CD4-positive, alpha-beta T cell (primary cell): ENCODE measurements at regions not wholly inside any gene's neighbourhood (a gene's known extent, or its start where the extent isn't known, plus 50 kb on each side); places are given as distances from the start of the nearest gene placed in this dataset.

Experiments
- ATAC-seq: fragments of 200-7000 bp; cut with Tn5 transposase; one replicate; pipeline ENCODE4 v1.10.0; 2022; ENCODE audit warnings: mild to moderate bottlenecking; ENCODE audit not compliant: poor library complexity
- CTCF ChIA-PET: fragments of 350-600 bp; sonication (Branson Sonifier 250); formaldehyde crosslinking; loops from one replicate; lab custom pipeline; 2021; ENCODE audit warnings: antibody characterized with exemption, inconsistent platforms; lab: Charles Lee
- POLR2A ChIA-PET: fragments of 350-600 bp; sonication (Branson Sonifier 250); formaldehyde crosslinking; loops from one replicate; lab custom pipeline; 2021; ENCODE audit warnings: antibody characterized with exemption, inconsistent platforms; lab: Charles Lee
- DNase-seq, 14 experiments: peaks; one replicate each; pipeline ENCODE4 v3.0.0-alpha.2; 2013 to 2020; ENCODE audit warnings: mixed read lengths in 2 of 14
- H3K27ac ChIP-seq, 2 donors: one replicate each; pipeline versions ENCODE4 v1.5.1 to v1.7.0; 2013; ENCODE audit warnings: low read length in 2 of 2, low read depth in 1 of 2, mild to moderate bottlenecking in 1 of 2
- H3K27me3 ChIP-seq, 2 experiments: 1 replicate in 1 of 2; 2 replicates in 1 of 2; pipeline versions ENCODE4 v1.6.1 to v1.7.0; 2013; ENCODE audit warnings: low read length in 2 of 2, control low read depth in 1 of 2, mild to moderate bottlenecking in 1 of 2, moderate library complexity in 1 of 2; ENCODE audit not compliant: insufficient read depth in 2 of 2, control insufficient read depth in 1 of 2
- H3K36me3 ChIP-seq: one replicate; pipeline ENCODE4 v1.6.1; 2013; ENCODE audit warnings: low read length, control low read depth; ENCODE audit not compliant: insufficient read depth
- H3K4me1 ChIP-seq: one replicate; pipeline ENCODE4 v1.6.1; 2013; ENCODE audit warnings: low read length, control low read depth; ENCODE audit not compliant: insufficient read depth
- H3K4me3 ChIP-seq: one replicate; pipeline ENCODE4 v1.5.1; 2013; ENCODE audit warnings: mild to moderate bottlenecking, low read length, moderate library complexity
- H3K9me3 ChIP-seq, 2 experiments: 1 replicate in 1 of 2; 2 replicates in 1 of 2; pipeline versions ENCODE4 v1.6.1 to v1.7.0; 2013; ENCODE audit warnings: low read length in 2 of 2, mild to moderate bottlenecking in 2 of 2, control low read depth in 1 of 2, moderate library complexity in 1 of 2; ENCODE audit not compliant: control insufficient read depth in 1 of 2, insufficient read depth in 1 of 2
- H3K27ac Mint-ChIP-seq: one replicate; pipeline ENCODE4 v1.8.0; 2020; ENCODE audit warnings: mixed read lengths
- H3K27me3 Mint-ChIP-seq: one replicate; pipeline ENCODE4 v1.8.0; 2021; ENCODE audit warnings: mixed read lengths
- H3K36me3 Mint-ChIP-seq: one replicate; pipeline ENCODE4 v1.8.0; 2021; ENCODE audit warnings: low read depth, mixed read lengths
- H3K4me1 Mint-ChIP-seq: one replicate; pipeline ENCODE4 v1.8.0; 2021; ENCODE audit warnings: low read depth, mixed read lengths
- H3K4me3 Mint-ChIP-seq: one replicate; pipeline ENCODE4 v1.8.0; 2020; ENCODE audit warnings: mild to moderate bottlenecking, mixed read lengths
- H3K9me3 Mint-ChIP-seq: one replicate; pipeline ENCODE4 v1.8.0; 2020; ENCODE audit warnings: mixed read lengths
- intact Hi-C, 2 experiments: fragments of 100-400 bp; cut with DNase I in 1 of 2; cut with micrococcal nuclease in 1 of 2; formaldehyde crosslinking; loops; one replicate each; pipeline versions ENCODE4 v1.15.1 to v1.9.0; 2023 to 2025; cut with DNase I, micrococcal nuclease
- TF ChIP-seq, protein P1 (sequence below): fragments of 200-600 bp; IDR thresholded peaks from one replicate; pipeline ENCODE4 v1.8.0; 2022; ENCODE audit warnings: antibody characterized with exemption, mild to moderate bottlenecking

DNA sequence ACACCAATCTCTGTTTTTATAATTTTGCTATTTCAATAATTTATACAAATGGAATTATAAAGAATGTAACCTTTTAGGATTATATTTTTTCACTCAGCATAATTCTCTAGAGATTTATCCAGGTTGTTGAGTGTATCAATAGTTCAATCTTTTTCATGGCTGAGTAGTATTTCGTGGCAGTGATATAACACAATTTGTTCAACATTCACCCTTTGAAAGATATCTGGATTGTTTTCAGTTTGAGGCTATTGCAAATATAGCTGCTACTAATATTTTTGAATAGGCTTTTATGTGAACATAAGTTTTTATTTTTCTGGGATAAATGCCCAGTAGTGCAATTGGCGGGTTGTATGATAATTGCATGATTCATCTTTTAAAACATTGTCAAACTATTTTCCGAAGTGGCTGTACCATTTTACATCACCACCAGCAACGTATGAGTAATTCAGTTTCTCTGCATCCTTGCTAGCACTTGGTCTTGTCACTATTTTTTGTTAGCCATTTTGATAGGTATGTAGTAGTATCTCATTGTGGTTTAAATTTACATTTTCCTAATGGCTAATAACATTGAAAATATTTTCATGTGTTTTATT, 55.6 kb upstream of the ABCD3 start:
- Histone ChIP-seq H3K4me3 (no peak overlapping the region), H3K27me3 (no peaks in the 10 kb centered on the region), H3K9me3 (peaks cover 0 to 5% of the 10 kb centered on the region in 2 experiments), H3K4me1 (no peaks in the 10 kb centered on the region), H3K27ac (no peak overlapping the region), H3K36me3 (no peaks in the 10 kb centered on the region)
- H3K36me3 Mint-ChIP-seq, result no peaks in the 10 kb centered on the region
- ATAC-seq, result no peak
- H3K27ac Mint-ChIP-seq, result no peak overlapping the region
- H3K4me3 Mint-ChIP-seq, result no peak overlapping the region
- no peak for DNase-seq
- POLR2A ChIA-PET, result no interaction called here
- H3K4me1 Mint-ChIP-seq, result no peaks in the 10 kb centered on the region
- intact Hi-C loops, result no loop called here
- TF ChIP-seq, protein P1, sequence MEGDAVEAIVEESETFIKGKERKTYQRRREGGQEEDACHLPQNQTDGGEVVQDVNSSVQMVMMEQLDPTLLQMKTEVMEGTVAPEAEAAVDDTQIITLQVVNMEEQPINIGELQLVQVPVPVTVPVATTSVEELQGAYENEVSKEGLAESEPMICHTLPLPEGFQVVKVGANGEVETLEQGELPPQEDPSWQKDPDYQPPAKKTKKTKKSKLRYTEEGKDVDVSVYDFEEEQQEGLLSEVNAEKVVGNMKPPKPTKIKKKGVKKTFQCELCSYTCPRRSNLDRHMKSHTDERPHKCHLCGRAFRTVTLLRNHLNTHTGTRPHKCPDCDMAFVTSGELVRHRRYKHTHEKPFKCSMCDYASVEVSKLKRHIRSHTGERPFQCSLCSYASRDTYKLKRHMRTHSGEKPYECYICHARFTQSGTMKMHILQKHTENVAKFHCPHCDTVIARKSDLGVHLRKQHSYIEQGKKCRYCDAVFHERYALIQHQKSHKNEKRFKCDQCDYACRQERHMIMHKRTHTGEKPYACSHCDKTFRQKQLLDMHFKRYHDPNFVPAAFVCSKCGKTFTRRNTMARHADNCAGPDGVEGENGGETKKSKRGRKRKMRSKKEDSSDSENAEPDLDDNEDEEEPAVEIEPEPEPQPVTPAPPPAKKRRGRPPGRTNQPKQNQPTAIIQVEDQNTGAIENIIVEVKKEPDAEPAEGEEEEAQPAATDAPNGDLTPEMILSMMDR, result no peak
- CTCF ChIA-PET, result no interaction called here
- no peaks in the 10 kb centered on the region for H3K27me3 Mint-ChIP-seq
- H3K9me3 Mint-ChIP-seq, result peaks cover 9% of the 10 kb centered on the region

DNA sequence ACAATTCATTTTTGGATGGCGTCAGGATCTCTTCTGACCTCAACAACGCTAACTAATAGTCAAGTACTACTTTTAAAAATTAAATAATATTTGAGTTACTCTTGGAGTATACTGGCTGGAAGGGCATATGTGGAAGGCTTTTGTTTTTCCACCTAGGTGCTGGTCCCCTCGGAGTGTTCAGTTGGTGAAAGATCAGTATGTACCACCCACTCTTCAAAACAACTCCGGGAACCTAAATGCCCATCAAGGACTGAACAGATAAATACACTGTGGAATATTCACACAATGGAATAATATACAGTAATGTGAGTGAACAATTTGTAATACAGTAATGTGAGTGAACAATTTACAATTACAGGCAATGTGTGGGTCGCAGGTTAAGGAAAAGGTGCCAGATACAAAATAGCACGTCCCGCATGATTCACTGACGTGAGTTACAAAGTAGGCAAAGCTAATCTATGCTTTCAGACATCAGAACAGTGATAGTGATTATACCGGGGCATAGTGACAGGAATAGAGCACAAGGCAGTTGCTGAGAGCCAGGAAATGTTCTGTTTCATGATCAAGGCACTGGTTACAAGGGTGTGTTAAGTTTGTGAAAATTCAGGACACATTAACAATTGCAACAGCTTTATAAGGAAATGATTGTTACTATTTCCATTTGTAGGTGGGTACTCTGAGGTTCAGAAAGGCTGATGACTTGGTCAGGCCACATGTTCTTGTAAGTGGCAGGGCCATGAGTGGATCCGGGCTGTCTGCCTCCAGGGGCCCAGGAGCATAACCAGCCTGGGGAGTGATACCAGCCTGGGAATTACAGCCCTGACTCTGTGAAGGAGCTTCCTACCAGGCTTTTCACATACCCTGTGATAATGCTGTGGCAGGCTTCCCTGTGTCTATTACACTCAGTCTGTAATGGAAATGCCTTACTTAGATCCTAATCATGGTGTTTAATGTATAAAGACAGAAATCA, 59.3 kb upstream of the ABCD3 start:
- Mint-ChIP-seq H3K4me3 (no peak overlapping the region), H3K36me3 (no peaks in the 10 kb centered on the region), H3K9me3 (peaks cover 7% of the 10 kb centered on the region), H3K27ac (no peak overlapping the region), H3K27me3 (peaks cover under 1% of the 10 kb centered on the region), H3K4me1 (no peaks in the 10 kb centered on the region)
- Histone ChIP-seq H3K4me3 (no peak overlapping the region), H3K4me1 (no peaks in the 10 kb centered on the region), H3K9me3 (peaks cover 0 to 5% of the 10 kb centered on the region in 2 experiments), H3K27me3 (no peaks in the 10 kb centered on the region), H3K36me3 (no peaks in the 10 kb centered on the region), H3K27ac (no peak overlapping the region)
- ChIA-PET POLR2A (no interaction called here), CTCF (interaction anchor here (0.6 kb wide), 1 partner anchor 153 kb away, joined by 3 read pairs; no protein-coding TSS in a partner anchor)
- TF ChIP-seq, protein P1, result no peak
- DNase-seq (no peak), ATAC-seq (no peak)
- intact Hi-C loops, result no loop called here

DNA sequence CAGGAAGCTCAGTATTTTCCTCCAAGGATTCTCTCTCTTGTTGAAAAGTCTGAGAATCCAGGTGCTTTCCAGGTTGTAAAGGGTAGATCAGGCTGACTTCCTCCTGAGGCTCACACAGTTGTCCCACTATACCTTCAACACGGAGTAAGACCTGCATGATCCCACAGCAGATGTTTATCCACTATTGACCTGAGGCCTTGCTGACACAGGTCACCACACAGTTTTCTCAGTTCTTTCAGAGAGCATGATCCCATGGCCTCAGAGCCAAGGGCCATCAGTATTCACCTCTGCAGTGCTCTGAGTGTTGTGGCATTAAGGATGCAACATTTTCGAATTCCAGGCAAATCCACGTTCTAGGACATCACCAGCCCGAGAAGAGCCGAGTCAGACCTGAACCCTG, 60.5 kb upstream of the ABCD3 start:
- Histone ChIP-seq H3K4me1 (no peaks in the 10 kb centered on the region), H3K9me3 (peaks cover 0 to 5% of the 10 kb centered on the region in 2 experiments), H3K4me3 (no peak overlapping the region), H3K27me3 (no peaks in the 10 kb centered on the region), H3K36me3 (no peaks in the 10 kb centered on the region), H3K27ac (no peak overlapping the region)
- no peaks in the 10 kb centered on the region for H3K36me3 Mint-ChIP-seq
- ChIA-PET CTCF (no interaction called here), POLR2A (no interaction called here)
- peaks cover 9% of the 10 kb centered on the region for H3K27me3 Mint-ChIP-seq
- no peaks in the 10 kb centered on the region for H3K4me1 Mint-ChIP-seq
- H3K9me3 Mint-ChIP-seq, result no peaks in the 10 kb centered on the region
- DNase-seq (no peak), ATAC-seq (no peak)
- TF ChIP-seq, protein P1, result no peak
- intact Hi-C loops, result no loop called here
- no peak overlapping the region for H3K27ac Mint-ChIP-seq
- H3K4me3 Mint-ChIP-seq, result no peak overlapping the region
